IMR-90 (cell line): ENCODE measurements at regions not wholly inside any gene's neighbourhood (a gene's known extent, or its start where the extent isn't known, plus 50 kb on each side); places are given as distances from the start of the nearest gene placed in this dataset.

Source experiments
- ATAC-seq: fragments of 200-7000 bp; cut with Tn5 transposase; 2 replicates; pipeline ENCODE4 v1.9.1; 2020; ENCODE audit warnings: low read depth, mild to moderate bottlenecking, moderate library complexity
- BruUV-seq: library from RNA; stranded (reverse); fragments of 400-500 nt; replicated peaks from 2 replicates; lab custom pipeline; 2021; lab: Mats Ljungman, UMichigan
- CTCF ChIA-PET: fragments of 300-600 bp; formaldehyde crosslinking; extraction: SDS; loops from one replicate; lab custom pipeline; 2021; ENCODE audit warnings: antibody characterized with exemption; lab: Yijun Ruan, JAX
- POLR2A ChIA-PET: fragments of 300-600 bp; sonication (Branson Sonifier 250); formaldehyde crosslinking; loops from one replicate; lab custom pipeline; 2022; ENCODE audit warnings: antibody characterized with exemption; ENCODE audit not compliant: unreplicated experiment; lab: Charles Lee
- DNase-seq: peaks from one replicate; pipeline ENCODE4 v3.0.0; 2013
- H2AFZ ChIP-seq: replicated peaks from 2 replicates; pipeline ENCODE3; 2013; ENCODE audit warnings: low read length, mild to moderate bottlenecking; ENCODE audit not compliant: poor library complexity
- H2AK5ac ChIP-seq: 2 replicates; pipeline ENCODE4 v1.6.1; 2013; ENCODE audit warnings: low read depth, low read length, inconsistent platforms
- H2AK9ac ChIP-seq: replicated peaks from 2 replicates; pipeline ENCODE3; 2013; ENCODE audit warnings: mild to moderate bottlenecking, low read depth, low read length, moderate library complexity; ENCODE audit not compliant: poor library complexity
- H2BK120ac ChIP-seq: 2 replicates; pipeline ENCODE4 v1.6.1; 2013; ENCODE audit warnings: low read depth, low read length, inconsistent platforms
- H2BK15ac ChIP-seq: 3 replicates; pipeline ENCODE4 v1.6.1; 2013; ENCODE audit warnings: low read depth, low read length, inconsistent platforms
- H2BK20ac ChIP-seq: 2 replicates; pipeline ENCODE4 v1.6.1; 2013; ENCODE audit warnings: low read depth, mild to moderate bottlenecking, inconsistent platforms, low read length, moderate library complexity
- H2BK5ac ChIP-seq: 2 replicates; pipeline ENCODE4 v1.6.1; 2013; ENCODE audit warnings: mild to moderate bottlenecking, low read depth, low read length, inconsistent platforms; ENCODE audit not compliant: poor library complexity, severe bottlenecking
- H3K14ac ChIP-seq: replicated peaks from 2 replicates; pipeline ENCODE4 v1.6.1; 2013; ENCODE audit warnings: low read depth, low read length, inconsistent platforms
- H3K18ac ChIP-seq: 2 replicates; pipeline ENCODE4 v1.6.1; 2013; ENCODE audit warnings: low read depth, low read length, control low read depth
- H3K23ac ChIP-seq: 2 replicates; pipeline ENCODE4 v1.6.1; 2013; ENCODE audit warnings: low read depth, low read length, inconsistent platforms
- H3K27ac ChIP-seq: 2 replicates; pipeline ENCODE4 v1.5.1; 2013; ENCODE audit warnings: mild to moderate bottlenecking, control low read depth, low read length; ENCODE audit not compliant: insufficient read depth
- H3K27me3 ChIP-seq: 2 replicates; pipeline ENCODE4 v1.6.1; 2013; ENCODE audit warnings: low read length; ENCODE audit not compliant: control insufficient read depth, insufficient read depth
- H3K36me3 ChIP-seq: 2 replicates; pipeline ENCODE4 v1.6.1; 2013; ENCODE audit warnings: low read length, mixed read lengths; ENCODE audit not compliant: control insufficient read depth, insufficient read depth
- H3K4ac ChIP-seq: 2 replicates; pipeline ENCODE4 v1.6.1; 2013; ENCODE audit warnings: low read depth, low read length, inconsistent platforms
- H3K4me1 ChIP-seq: 2 replicates; pipeline ENCODE4 v1.6.1; 2013; ENCODE audit warnings: low read length, mixed read lengths; ENCODE audit not compliant: control insufficient read depth, insufficient read depth
- H3K4me2 ChIP-seq: 2 replicates; pipeline ENCODE4 v1.6.1; 2013; ENCODE audit warnings: low read depth, mild to moderate bottlenecking, control low read depth, low read length, moderate library complexity
- H3K4me3 ChIP-seq: 2 replicates; pipeline ENCODE4 v1.5.1; 2013; ENCODE audit warnings: low read depth, mild to moderate bottlenecking, control low read depth, low read length, moderate library complexity; ENCODE audit not compliant: insufficient read depth
- H3K56ac ChIP-seq: 2 replicates; pipeline ENCODE4 v1.6.1; 2013; ENCODE audit warnings: low read length, inconsistent platforms; ENCODE audit not compliant: insufficient read depth; ENCODE audit errors: extremely low read depth
- H3K79me1 ChIP-seq, 2 experiments: 2 replicates each; pipeline ENCODE4 v1.6.1; 2013; ENCODE audit warnings: low read length in 2 of 2, inconsistent platforms in 1 of 2, low read depth in 1 of 2
- H3K9ac ChIP-seq: 2 replicates; pipeline ENCODE4 v1.6.1; 2013; ENCODE audit warnings: low read depth, low read length, control low read depth
- H3K9me1 ChIP-seq: 2 replicates; pipeline ENCODE4 v1.6.1; 2013; ENCODE audit warnings: low read length, inconsistent platforms; ENCODE audit not compliant: insufficient read depth
- H3K9me3 ChIP-seq: 2 replicates; pipeline ENCODE4 v1.6.1; 2013; ENCODE audit warnings: low read length; ENCODE audit not compliant: control insufficient read depth, insufficient read depth
- H4K20me1 ChIP-seq: 2 replicates; pipeline ENCODE4 v1.6.1; 2013; ENCODE audit warnings: low read length, inconsistent platforms; ENCODE audit not compliant: insufficient read depth
- H4K5ac ChIP-seq: 2 replicates; pipeline ENCODE4 v1.6.1; 2013; ENCODE audit warnings: mild to moderate bottlenecking, low read depth, low read length, control low read depth
- H4K8ac ChIP-seq, 2 experiments: 2 replicates each; pipeline ENCODE4 v1.6.1; 2013; ENCODE audit warnings: low read depth in 2 of 2, low read length in 2 of 2, control low read depth in 1 of 2, inconsistent platforms in 1 of 2
- H4K91ac ChIP-seq: 2 replicates; pipeline ENCODE4 v1.6.1; 2013; ENCODE audit warnings: low read depth, low read length, inconsistent platforms; ENCODE audit not compliant: insufficient read depth
- BHLHE40 ChIP-seq: fragments of 150-350 bp; IDR thresholded peaks from 2 replicates; pipeline ENCODE4 v1.6.1; 2016; ENCODE audit warnings: mild to moderate bottlenecking, low read depth, low read length
- CEBPB ChIP-seq: IDR thresholded peaks from 2 replicates; pipeline ENCODE4 v1.6.1; 2012; ENCODE audit warnings: low read depth, low read length, improper control_type of control experiment
- CHD1 ChIP-seq: IDR thresholded peaks from 2 replicates; pipeline ENCODE4 v1.6.1; 2012; ENCODE audit warnings: low read depth, low read length, improper control_type of control experiment
- CTCF ChIP-seq: conservative IDR thresholded peaks from 2 replicates; pipeline ENCODE4 v1.5.1; 2012; ENCODE audit warnings: mild to moderate bottlenecking, low read depth, low read length, improper control_type of control experiment
- ELK1 ChIP-seq: fragments of 150-350 bp; IDR thresholded peaks from 2 replicates; pipeline ENCODE4 v1.6.1; 2016; ENCODE audit warnings: low read depth, mild to moderate bottlenecking, low read length, moderate library complexity, borderline replicate concordance
- FOS ChIP-seq: fragments of 150-350 bp; IDR thresholded peaks from 2 replicates; pipeline ENCODE4 v1.6.1; 2016; ENCODE audit warnings: low read depth, low read length
- MAFK ChIP-seq: IDR thresholded peaks from 2 replicates; pipeline ENCODE4 v1.6.1; 2012; ENCODE audit warnings: low read depth, low read length, improper control_type of control experiment
- MAZ ChIP-seq: IDR thresholded peaks from 2 replicates; pipeline ENCODE4 v1.6.1; 2012; ENCODE audit warnings: low read depth, mild to moderate bottlenecking, low read length, improper control_type of control experiment, moderate library complexity, borderline replicate concordance
- MXI1 ChIP-seq: IDR thresholded peaks from 2 replicates; pipeline ENCODE4 v1.6.1; 2012; ENCODE audit warnings: low read depth, mild to moderate bottlenecking, low read length, moderate library complexity, borderline replicate concordance
- NFE2L2 ChIP-seq: fragments of 150-350 bp; IDR thresholded peaks from 2 replicates; pipeline ENCODE4 v1.6.1; 2016; ENCODE audit warnings: low read depth, mild to moderate bottlenecking, low read length
- POLR2A ChIP-seq: IDR thresholded peaks from 2 replicates; pipeline ENCODE4 v1.6.1; 2012; ENCODE audit warnings: mild to moderate bottlenecking, low read depth, low read length
- RAD21 ChIP-seq: IDR thresholded peaks from 2 replicates; pipeline ENCODE4 v1.6.1; 2012; ENCODE audit warnings: low read length, improper control_type of control experiment
- RCOR1 ChIP-seq: IDR thresholded peaks from 2 replicates; pipeline ENCODE4 v1.6.1; 2012; ENCODE audit warnings: mild to moderate bottlenecking, low read length, improper control_type of control experiment; ENCODE audit not compliant: insufficient replicate concordance
- RFX5 ChIP-seq: IDR thresholded peaks from 2 replicates; pipeline ENCODE4 v1.8.0; 2012; ENCODE audit warnings: low read depth, mild to moderate bottlenecking, low read length, moderate library complexity
- SMC3 ChIP-seq: fragments of 150-350 bp; IDR thresholded peaks from 2 replicates; pipeline ENCODE4 v1.6.1; 2016; ENCODE audit warnings: low read depth, mild to moderate bottlenecking, antibody characterized with exemption, low read length, moderate library complexity
- USF2 ChIP-seq: fragments of 150-350 bp; IDR thresholded peaks from 2 replicates; pipeline ENCODE4 v1.6.1; 2017; ENCODE audit warnings: mild to moderate bottlenecking, antibody characterized with exemption, low read length, low read depth
- WGBS, 2 experiments: methylation state at CpG; one replicate each; pipeline versions ENCODE4 v1.1.5 to v1.1.7; 2013; ENCODE audit warnings: missing lambda C conversion rate in 2 of 2; ENCODE audit not compliant: insufficient read length in 1 of 2; ENCODE audit errors: extremely low coverage in 2 of 2; 5-methylcytosine and 5-hydroxymethylcytosine counted together
- dilution Hi-C: fragments of 300-500 bp; cut with HindIII; formaldehyde crosslinking; loops from one replicate; pipeline ENCODE4 v1.14.3; 2018; ENCODE audit warnings: low sequenced_read_pairs; ENCODE audit not compliant: unreplicated experiment
- in situ Hi-C: fragments of 300-500 bp; cut with MboI; formaldehyde crosslinking; loops from 3 replicates; pipeline ENCODE4 v1.14.3; 2019; ENCODE audit warnings: low sequenced_read_pairs, inconsistent platforms, mixed read lengths
- intact Hi-C: fragments of 100-400 bp; cut with micrococcal nuclease; formaldehyde crosslinking; loops from 2 replicates; pipeline ENCODE4 v1.10.0; 2022

- ATAC-seq (no peak), DNase-seq (no peak)
- intact Hi-C loops, result no loop called here
- Histone ChIP-seq H4K8ac (no peak overlapping the region), H3K27ac (no peak overlapping the region), H4K5ac (no peak overlapping the region), H2AFZ (no peak overlapping the region), H3K4ac (no peak overlapping the region), H3K9ac (no peak overlapping the region), H3K4me1 (no peaks in the 10 kb centered on the region), H3K4me3 (no peak overlapping the region), H2BK120ac (no peak overlapping the region), H2AK5ac (no peak overlapping the region), H4K91ac (no peak overlapping the region), H2BK15ac (no peak overlapping the region), H3K9me1 (no peaks in the 10 kb centered on the region), H3K56ac (no peak overlapping the region), H3K4me2 (no peak overlapping the region), H3K79me1 (no peaks in the 10 kb centered on the region), H2BK5ac (no peak overlapping the region), H3K23ac (no peak overlapping the region), H3K18ac (no peak overlapping the region), H2BK20ac (no peak overlapping the region), H3K9me3 (peaks cover 9% of the 10 kb centered on the region), H3K36me3 (no peaks in the 10 kb centered on the region), H3K14ac (no peak overlapping the region), H4K20me1 (no peaks in the 10 kb centered on the region), H2AK9ac (no peak overlapping the region), H3K27me3 (no peaks in the 10 kb centered on the region)
- no CpG with 5 or more reads among the region's 7 CpGs for WGBS, 2 experiments
- no TSS peak for BruUV-seq
- ChIA-PET CTCF (no interaction called here), POLR2A (no interaction called here)
- in situ Hi-C loops, result no loop called here
- dilution Hi-C loops, result no loop called here
- no peak for TF ChIP-seq CHD1
- TF ChIP-seq ELK1, result no peak
- no peak for TF ChIP-seq MAFK
- TF ChIP-seq MXI1, result no peak
- TF ChIP-seq NFE2L2, result no peak
- no peak for TF ChIP-seq CEBPB
- TF ChIP-seq MAZ, result no peak
- TF ChIP-seq CTCF, result no peak
- TF ChIP-seq RCOR1, result no peak
- no peak for TF ChIP-seq POLR2A
- no peak for TF ChIP-seq USF2
- no peak for TF ChIP-seq BHLHE40
- no peak for TF ChIP-seq RAD21
- no peak for TF ChIP-seq RFX5
- TF ChIP-seq SMC3, result no peak
- TF ChIP-seq FOS, result no peak
Measured at GRCh38 chr3:34856081-34856947, 783.0 kb upstream of the ARPP21 start.
